HG02763 (cell line): ENCODE measurements at regions not wholly inside any gene's neighbourhood (a gene's known extent, or its start where the extent isn't known, plus 50 kb on each side); places are given as distances from the start of the nearest gene placed in this dataset.
"Not testable (repeated sequence)": the region's sequence is repeated elsewhere in the genome, so short reads cannot be mapped to it uniquely, and the experiment has no call there.

Experiments
- ATAC-seq: cut with Tn5 transposase; IDR thresholded peaks from one replicate; pipeline ENCODE4 v1.9.1; 2021; ENCODE audit warnings: mild to moderate bottlenecking, moderate library complexity; ENCODE audit not compliant: unreplicated experiment

DNA sequence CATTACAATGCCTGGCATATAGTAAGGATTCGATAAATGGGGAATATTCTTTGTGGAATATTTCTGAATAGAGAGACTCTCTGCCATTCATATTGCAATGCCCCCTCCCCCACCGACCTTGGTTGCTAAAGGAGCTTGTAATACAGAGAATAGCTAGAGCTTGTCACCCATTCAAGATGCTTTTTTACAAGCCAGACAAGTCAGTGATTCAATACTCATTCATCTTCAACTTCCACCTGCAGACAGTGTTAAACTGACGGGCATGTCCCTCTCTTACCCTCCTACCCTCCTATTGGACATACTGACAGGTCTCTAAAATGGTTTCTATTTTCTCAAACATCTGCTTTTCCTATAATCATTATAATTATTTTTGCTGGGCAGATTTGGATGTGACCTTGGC is 257.4 kb downstream of the KCNJ2 start:
- no peak for ATAC-seq

- no peak for ATAC-seq
Observed at GRCh38 chr17:70434536-70435490, 265.5 kb downstream of the KCNJ2 start.

GRCh38 chr17:70437656-70438055 is 268.3 kb downstream of the KCNJ2 start:
- ATAC-seq = no peak

DNA sequence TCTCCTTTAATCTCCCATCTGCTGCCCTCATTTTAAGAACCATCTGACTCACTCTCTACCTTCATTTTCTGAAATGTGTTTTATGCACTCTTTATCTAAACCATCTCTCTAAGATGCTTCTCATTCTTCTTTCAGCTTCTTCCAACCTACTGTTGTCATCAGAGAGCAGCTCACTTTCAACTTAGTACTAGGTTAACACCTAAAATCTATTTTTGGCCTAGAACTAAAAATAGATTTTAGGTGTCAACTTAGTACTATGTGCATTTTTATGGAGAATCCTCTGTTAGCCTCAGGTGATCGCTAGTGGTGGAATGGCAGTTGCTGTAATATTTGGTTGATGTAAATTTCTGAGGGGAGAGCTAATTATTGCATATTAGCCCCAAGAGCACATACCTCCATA is 277.1 kb downstream of the KCNJ2 start:
- ATAC-seq = no peak

DNA sequence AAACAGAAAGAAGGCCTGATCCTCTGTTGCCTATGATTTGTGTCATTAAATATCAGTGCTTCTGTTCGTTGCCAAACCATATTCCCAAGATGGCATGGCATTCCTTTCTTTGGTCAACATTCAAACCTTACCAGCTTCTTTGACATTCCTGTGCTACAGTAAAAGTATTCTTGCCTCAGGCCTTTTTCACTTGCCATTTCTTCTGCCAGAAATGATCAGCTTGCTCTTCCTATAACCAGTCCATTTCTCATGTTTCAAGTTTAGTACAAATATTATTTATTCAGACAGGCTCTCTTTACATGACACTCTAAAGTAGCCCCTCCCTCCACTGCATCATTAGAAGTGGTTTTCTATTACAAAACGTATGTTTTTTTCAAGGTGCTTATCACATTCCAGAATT is 278.3 kb downstream of the KCNJ2 start:
- ATAC-seq = no peak

- ATAC-seq = not testable (repeated sequence)
Observed at GRCh38 chr17:70453075-70453474, 283.7 kb downstream of the KCNJ2 start.

GRCh38 chr17:70454377-70454776 is 285.0 kb downstream of the KCNJ2 start:
- ATAC-seq = no peak

GRCh38 chr17:70454908-70455307 is 285.6 kb downstream of the KCNJ2 start:
- ATAC-seq = no peak

- ATAC-seq = no peak
Observed at GRCh38 chr17:70464995-70465394, 295.7 kb downstream of the KCNJ2 start.

GRCh38 chr17:70468661-70469060 is 299.3 kb downstream of the KCNJ2 start:
- no peak for ATAC-seq

DNA sequence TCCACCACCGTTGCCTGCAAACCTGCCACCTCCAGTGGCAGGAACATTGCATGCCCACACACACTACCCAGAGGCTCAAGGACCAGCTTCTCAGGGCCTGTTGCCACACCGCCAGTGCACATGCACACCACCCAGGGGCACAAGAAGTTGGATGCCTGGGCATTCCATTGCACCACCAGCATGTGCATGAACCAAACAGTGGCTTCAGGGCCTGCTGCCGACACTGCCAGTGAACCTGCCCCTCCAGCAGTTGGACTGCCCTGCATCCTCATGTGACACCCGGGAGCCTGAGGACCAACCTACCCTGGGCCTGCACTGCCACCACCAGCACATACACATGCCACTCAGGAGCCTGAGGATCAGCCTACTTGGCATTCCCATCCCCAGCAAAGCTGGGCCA is 303.7 kb downstream of the KCNJ2 start:
- ATAC-seq = no peak

DNA sequence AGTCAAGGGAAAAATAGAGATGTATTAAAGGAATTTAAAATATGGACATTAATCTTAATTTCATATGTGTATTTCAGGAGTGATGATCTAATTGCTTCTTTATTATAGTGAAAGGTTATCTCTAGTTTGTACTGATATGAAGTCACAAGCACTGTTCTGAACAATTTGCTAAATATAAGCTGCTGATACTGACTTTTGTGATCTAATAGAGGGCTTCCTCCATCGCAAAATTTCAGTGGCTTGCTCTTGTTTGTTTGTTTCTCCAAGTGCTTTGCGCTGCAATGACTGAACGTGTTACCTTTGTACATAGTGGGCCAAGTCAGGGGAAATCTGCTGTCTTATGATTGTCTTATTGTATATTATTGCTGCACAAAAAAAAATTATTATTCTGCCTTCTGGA is 307.0 kb downstream of the KCNJ2 start:
- ATAC-seq = no peak

- ATAC-seq = no peak
Observed at GRCh38 chr17:70478902-70479301, 309.6 kb downstream of the KCNJ2 start.

DNA sequence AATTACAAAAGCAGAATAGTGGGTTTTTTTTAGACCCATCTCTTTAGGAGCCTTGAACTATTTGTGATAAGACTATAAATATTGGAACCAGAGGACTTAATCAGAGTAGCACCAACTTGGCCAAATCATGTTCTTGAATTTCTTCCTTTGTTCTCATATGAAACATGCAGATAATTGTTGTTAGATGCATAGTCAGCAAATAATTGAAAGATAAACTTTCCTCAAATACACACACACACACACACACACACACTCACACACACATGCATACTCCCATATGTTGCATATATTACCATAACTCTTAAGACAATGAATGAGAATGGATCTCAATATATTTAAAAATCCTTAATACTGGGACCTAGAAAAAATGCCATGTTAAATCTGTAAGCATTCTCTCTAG is 310.4 kb downstream of the KCNJ2 start:
- ATAC-seq = no peak

DNA sequence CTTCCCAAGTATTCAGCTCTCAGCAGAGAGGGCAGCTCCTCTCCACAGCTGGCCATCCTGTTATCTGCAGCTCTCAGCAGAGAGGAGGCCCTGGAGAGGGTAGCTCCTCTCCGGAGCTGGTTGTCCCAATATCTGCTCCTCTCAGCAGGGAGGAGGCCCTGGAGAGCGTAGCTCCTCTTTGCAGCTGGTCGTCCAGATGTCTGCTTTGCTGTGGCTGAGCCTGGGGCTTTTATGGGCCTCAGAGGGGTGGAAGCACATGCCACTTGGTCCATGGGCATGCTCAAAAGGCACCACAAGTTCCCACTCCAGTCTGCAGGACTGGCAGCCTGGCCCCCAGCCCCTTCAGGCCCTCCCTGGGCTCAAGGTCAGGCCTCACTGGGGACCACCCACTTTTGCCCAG is 314.3 kb downstream of the KCNJ2 start:
- ATAC-seq = no peak

DNA sequence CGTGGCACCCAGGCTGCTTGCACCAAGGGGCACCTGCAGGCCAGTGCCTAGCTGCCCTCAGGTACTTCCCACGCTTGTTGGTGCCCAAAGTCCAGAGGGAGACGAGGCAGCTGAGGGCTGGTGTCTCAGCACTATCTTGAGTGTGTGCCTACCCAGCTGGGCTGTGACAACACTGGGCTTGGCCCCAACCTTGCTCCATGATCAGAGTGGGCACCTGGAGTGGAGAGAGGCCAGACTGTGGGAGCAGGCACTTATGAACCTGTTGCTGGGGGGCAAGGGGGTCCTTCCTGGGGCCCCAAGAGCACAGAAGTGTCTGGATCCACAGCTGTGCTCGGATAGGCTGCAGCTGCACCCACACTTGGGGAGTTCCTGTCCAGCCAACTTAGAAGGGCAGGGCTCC is 314.7 kb downstream of the KCNJ2 start:
- ATAC-seq = no peak

DNA sequence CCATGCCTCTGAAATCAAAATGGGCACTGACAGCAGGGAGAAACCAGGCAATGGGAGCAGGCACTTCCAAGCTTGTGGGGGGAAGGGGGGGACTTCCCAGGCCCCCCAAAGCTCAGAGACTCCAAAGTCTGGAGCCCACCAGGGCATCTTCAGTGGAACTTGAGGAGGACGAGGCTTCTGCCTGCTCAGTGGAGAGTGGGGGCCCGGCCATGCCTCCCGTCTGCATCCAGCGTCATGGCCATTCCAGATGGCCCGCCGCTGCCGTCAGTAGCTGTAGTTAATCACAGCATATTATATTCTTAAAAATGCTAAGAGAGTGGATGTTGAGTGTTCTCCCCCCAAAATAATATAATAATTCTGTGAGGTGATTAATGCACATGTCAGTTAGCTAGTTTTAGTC is 315.2 kb downstream of the KCNJ2 start:
- ATAC-seq = no peak

GRCh38 chr17:70492368-70492767 is 323.0 kb downstream of the KCNJ2 start:
- no peak for ATAC-seq

DNA sequence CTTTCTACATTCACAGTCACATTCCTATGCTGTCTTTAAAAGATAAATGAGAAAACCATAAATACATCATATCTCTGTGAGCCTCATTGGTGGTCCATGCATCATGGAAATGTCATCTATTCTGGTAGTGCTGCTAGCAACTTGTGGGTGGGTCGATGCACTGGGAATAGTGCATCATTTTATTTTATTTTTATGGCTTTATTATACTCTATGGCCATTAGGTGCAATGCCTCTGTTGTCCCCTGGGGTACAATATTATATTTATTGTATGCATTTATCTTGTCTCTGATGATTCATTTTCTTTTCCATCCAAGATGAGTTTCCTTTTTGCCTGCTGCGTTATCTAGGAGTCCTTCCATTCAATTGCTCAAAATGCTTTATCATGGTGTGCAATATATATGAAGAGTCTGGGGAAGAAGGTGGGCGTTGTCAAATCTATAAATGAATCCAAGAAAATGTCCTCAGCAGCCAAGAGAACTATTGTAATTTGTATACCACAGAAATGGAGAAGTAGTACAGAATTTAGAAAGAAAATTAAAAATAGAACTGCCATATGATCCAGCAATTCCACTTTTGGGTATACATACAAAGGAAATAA is 324.0 kb downstream of the KCNJ2 start:
- ATAC-seq = no peak

GRCh38 chr17:70498631-70499030 is 329.3 kb downstream of the KCNJ2 start:
- no peak for ATAC-seq

GRCh38 chr17:70499067-70499786 is 329.9 kb downstream of the KCNJ2 start:
- no peak for ATAC-seq

DNA sequence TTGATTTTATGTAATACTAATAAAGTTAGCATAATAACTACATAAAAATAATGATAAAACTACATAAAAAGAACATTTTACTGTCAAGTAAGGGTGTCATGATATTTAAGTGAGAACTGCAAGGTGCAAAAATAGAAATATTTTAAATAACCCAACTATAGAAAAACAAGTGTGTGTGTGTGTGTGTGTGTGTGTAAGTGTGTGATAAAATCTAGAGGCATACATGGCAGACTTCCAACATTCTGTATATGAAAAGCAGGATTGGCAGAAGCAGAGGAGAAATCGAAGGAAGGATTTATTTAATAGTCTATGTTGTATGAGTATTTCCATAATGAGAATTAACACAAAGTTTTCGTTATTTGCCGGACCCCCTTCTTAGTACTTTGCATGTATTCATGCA is 334.1 kb downstream of the KCNJ2 start:
- no peak for ATAC-seq
